Activated T-helper 1 cell treated with anti-CD3 and anti-CD28 coated beads, Interleukin-12 subunit alpha, Interleukin-12 subunit beta, Interleukin-2, Interleukin-4 antibody, amounts not matched to agents 30 ng/mL and 10 ng/mL and 1 ng/mL, durations not matched to agents 14 hours and 24 hours and 36 hours (primary cell): ENCODE measurements at regions not wholly inside any gene's neighbourhood (a gene's known extent, or its start where the extent isn't known, plus 50 kb on each side); places are given as distances from the start of the nearest gene placed in this dataset.
A peak's percentile ranks its signal among the peaks of the same experiment; 100 is the strongest.

Experiments used
- DNase-seq: peaks from one replicate; pipeline ENCODE4 v3.0.0; 2021; ENCODE audit warnings: low spot score
- H3K27ac Mint-ChIP-seq: one replicate; pipeline ENCODE4 v1.8.0; 2021; ENCODE audit warnings: mild to moderate bottlenecking, mixed read lengths
- H3K27me3 Mint-ChIP-seq: one replicate; pipeline ENCODE4 v1.8.0; 2022; ENCODE audit warnings: mild to moderate bottlenecking, moderate library complexity, mixed read lengths; ENCODE audit not compliant: insufficient read depth
- H3K36me3 Mint-ChIP-seq: one replicate; pipeline ENCODE4 v1.8.0; 2021; ENCODE audit warnings: low read depth, mixed read lengths
- H3K4me1 Mint-ChIP-seq: one replicate; pipeline ENCODE4 v1.8.0; 2021; ENCODE audit warnings: low read depth, mixed read lengths
- H3K4me3 Mint-ChIP-seq: one replicate; pipeline ENCODE4 v1.8.0; 2021; ENCODE audit warnings: mild to moderate bottlenecking, moderate library complexity, mixed read lengths
- H3K9me3 Mint-ChIP-seq: one replicate; pipeline ENCODE4 v1.8.0; 2021; ENCODE audit warnings: mixed read lengths
- intact Hi-C: fragments of 100-400 bp; cut with micrococcal nuclease; formaldehyde crosslinking; loops from one replicate; pipeline ENCODE4 v1.15.1; 2024

GRCh38 chr3:31067004-31067403 is 172.5 kb upstream of the GADL1 start:
- Mint-ChIP-seq H3K4me3 (no peak overlapping the region), H3K27ac (no peak overlapping the region), H3K4me1 (peaks cover 8% of the 10 kb centered on the region), H3K36me3 (peaks cover 3% of the 10 kb centered on the region), H3K9me3 (peaks cover 13% of the 10 kb centered on the region), H3K27me3 (peaks cover 10% of the 10 kb centered on the region)
- intact Hi-C loops, result no loop called here
- DNase-seq, result no peak

- no peak for DNase-seq
- Mint-ChIP-seq H3K4me1 (peaks cover 48% of the 10 kb centered on the region), H3K27ac (no peak overlapping the region), H3K4me3 (no peak overlapping the region), H3K27me3 (peaks cover 2% of the 10 kb centered on the region), H3K9me3 (peaks cover 17% of the 10 kb centered on the region), H3K36me3 (peaks cover 6% of the 10 kb centered on the region)
- intact Hi-C loops, result loop anchor here (5.0 kb wide), 2 partner anchors 433 to 453 kb away; no protein-coding TSS in a partner anchor
Observed at GRCh38 chr3:31075471-31075870, 181.0 kb upstream of the GADL1 start.

- Mint-ChIP-seq H3K4me1 (peaks cover 49% of the 10 kb centered on the region), H3K27me3 (peaks cover 3% of the 10 kb centered on the region), H3K4me3 (no peak overlapping the region), H3K9me3 (peaks cover 14% of the 10 kb centered on the region), H3K36me3 (peaks cover 6% of the 10 kb centered on the region), H3K27ac (peak overlapping the region; percentile 70)
- no peak for DNase-seq
- intact Hi-C loops, result loop anchor here (2.0 to 5.0 kb wide), 6 partner anchors 57 to 851 kb away; no protein-coding TSS in a partner anchor
Observed at GRCh38 chr3:31075876-31076275, 181.4 kb upstream of the GADL1 start.

- H3K9me3 Mint-ChIP-seq, result peaks cover 5% of the 10 kb centered on the region
- H3K4me3 Mint-ChIP-seq, result peak overlapping the region; percentile 38
- H3K27ac Mint-ChIP-seq, result peak overlapping the region; percentile 85
- peaks cover 3% of the 10 kb centered on the region for H3K27me3 Mint-ChIP-seq
- intact Hi-C loops, result loop anchor here (1.0 to 5.0 kb wide), 16 partner anchors 28 to 902 kb away; no protein-coding TSS in a partner anchor
- H3K4me1 Mint-ChIP-seq, result peaks cover 46% of the 10 kb centered on the region
- peaks cover 3% of the 10 kb centered on the region for H3K36me3 Mint-ChIP-seq
- DNase-seq, result peak; percentile 35
Observed at GRCh38 chr3:31077021-31077601, 182.7 kb upstream of the GADL1 start.

- peaks cover 3% of the 10 kb centered on the region for H3K36me3 Mint-ChIP-seq
- H3K27me3 Mint-ChIP-seq, result peaks cover 3% of the 10 kb centered on the region
- H3K4me3 Mint-ChIP-seq, result no peak overlapping the region
- H3K4me1 Mint-ChIP-seq, result peaks cover 46% of the 10 kb centered on the region
- H3K27ac Mint-ChIP-seq, result peak overlapping the region; percentile 85
- intact Hi-C loops, result loop anchor here (1.0 to 5.0 kb wide), 16 partner anchors 27 to 901 kb away; no protein-coding TSS in a partner anchor
- H3K9me3 Mint-ChIP-seq, result no peaks in the 10 kb centered on the region
- no peak for DNase-seq
Observed at GRCh38 chr3:31077826-31078225, 183.4 kb upstream of the GADL1 start.

GRCh38 chr3:31079689-31080088 is 185.2 kb upstream of the GADL1 start:
- intact Hi-C loops, result loop anchor here (5.0 kb wide), 2 partner anchors 437 to 457 kb away; no protein-coding TSS in a partner anchor

GRCh38 chr3:31081018-31081662 is 186.7 kb upstream of the GADL1 start:
- H3K4me3 Mint-ChIP-seq, result no peak overlapping the region
- no peak for DNase-seq
- intact Hi-C loops, result no loop called here
- H3K4me1 Mint-ChIP-seq, result peaks cover 29% of the 10 kb centered on the region
- H3K36me3 Mint-ChIP-seq, result peaks cover 2% of the 10 kb centered on the region
- peaks cover 6% of the 10 kb centered on the region for H3K27me3 Mint-ChIP-seq
- no peak overlapping the region for H3K27ac Mint-ChIP-seq
- H3K9me3 Mint-ChIP-seq, result no peaks in the 10 kb centered on the region

More at GRCh38 chr3:31079689-31080088, 185.2 kb upstream of the GADL1 start:
- H3K36me3 Mint-ChIP-seq, result peaks cover 3% of the 10 kb centered on the region
- no peak overlapping the region for H3K4me3 Mint-ChIP-seq
- no peak for DNase-seq
- no peaks in the 10 kb centered on the region for H3K9me3 Mint-ChIP-seq
- no peak overlapping the region for H3K27ac Mint-ChIP-seq
- H3K4me1 Mint-ChIP-seq, result peaks cover 39% of the 10 kb centered on the region
- H3K27me3 Mint-ChIP-seq, result peaks cover 3% of the 10 kb centered on the region

- Mint-ChIP-seq H3K36me3 (peaks cover 2% of the 10 kb centered on the region), H3K27me3 (peaks cover 5% of the 10 kb centered on the region)
Observed at GRCh38 chr3:31086148-31086547, 191.7 kb upstream of the GADL1 start.

GRCh38 chr3:31086698-31087097 is 192.2 kb upstream of the GADL1 start:
- Mint-ChIP-seq H3K27ac (no peak overlapping the region), H3K9me3 (no peaks in the 10 kb centered on the region), H3K27me3 (peaks cover 5% of the 10 kb centered on the region), H3K4me1 (no peaks in the 10 kb centered on the region), H3K36me3 (peaks cover 2% of the 10 kb centered on the region), H3K4me3 (no peak overlapping the region)
- intact Hi-C loops, result no loop called here
- no peak for DNase-seq

More at GRCh38 chr3:31086148-31086547, 191.7 kb upstream of the GADL1 start:
- H3K9me3 Mint-ChIP-seq, result no peaks in the 10 kb centered on the region
- peaks cover 2% of the 10 kb centered on the region for H3K4me1 Mint-ChIP-seq
- H3K4me3 Mint-ChIP-seq, result no peak overlapping the region
- no peak for DNase-seq
- no peak overlapping the region for H3K27ac Mint-ChIP-seq
- intact Hi-C loops, result no loop called here

- no peak overlapping the region for H3K27ac Mint-ChIP-seq
- no peak for DNase-seq
- H3K4me3 Mint-ChIP-seq, result no peak overlapping the region
- no peaks in the 10 kb centered on the region for H3K9me3 Mint-ChIP-seq
- peaks cover 9% of the 10 kb centered on the region for H3K27me3 Mint-ChIP-seq
- intact Hi-C loops, result no loop called here
- H3K36me3 Mint-ChIP-seq, result no peaks in the 10 kb centered on the region
- H3K4me1 Mint-ChIP-seq, result peaks cover 7% of the 10 kb centered on the region
Observed at GRCh38 chr3:31091748-31092147, 197.3 kb upstream of the GADL1 start.

GRCh38 chr3:31092748-31093589 is 198.5 kb upstream of the GADL1 start:
- intact Hi-C loops, result no loop called here
- no peaks in the 10 kb centered on the region for H3K9me3 Mint-ChIP-seq
- H3K36me3 Mint-ChIP-seq, result peaks cover 2% of the 10 kb centered on the region
- H3K4me1 Mint-ChIP-seq, result peaks cover 15% of the 10 kb centered on the region
- H3K27ac Mint-ChIP-seq, result no peak overlapping the region
- DNase-seq, result no peak
- H3K4me3 Mint-ChIP-seq, result no peak overlapping the region
- H3K27me3 Mint-ChIP-seq, result peaks cover 6% of the 10 kb centered on the region

GRCh38 chr3:31093606-31094005 is 199.1 kb upstream of the GADL1 start:
- Mint-ChIP-seq H3K4me3 (no peak overlapping the region), H3K27me3 (peaks cover 6% of the 10 kb centered on the region), H3K9me3 (peaks cover 3% of the 10 kb centered on the region), H3K36me3 (peaks cover 2% of the 10 kb centered on the region), H3K4me1 (peaks cover 15% of the 10 kb centered on the region), H3K27ac (no peak overlapping the region)
- intact Hi-C loops, result no loop called here
- DNase-seq, result no peak

- intact Hi-C loops, result no loop called here
- Mint-ChIP-seq H3K27me3 (peaks cover 6% of the 10 kb centered on the region), H3K4me1 (peaks cover 15% of the 10 kb centered on the region), H3K27ac (no peak overlapping the region), H3K36me3 (peaks cover 2% of the 10 kb centered on the region), H3K9me3 (peaks cover 3% of the 10 kb centered on the region), H3K4me3 (no peak overlapping the region)
- no peak for DNase-seq
Observed at GRCh38 chr3:31094048-31094447, 199.6 kb upstream of the GADL1 start.
